C4-2B (cell line): ENCODE measurements at regions not wholly inside any gene's neighbourhood (a gene's known extent, or its start where the extent isn't known, plus 50 kb on each side); places are given as distances from the start of the nearest gene placed in this dataset.

Source experiments
- ZFX ChIP-seq: fragments of 450-650 bp; IDR thresholded peaks from 2 replicates; pipeline ENCODE4 v1.6.1; 2017
- TF ChIP-seq, protein P1 (sequence below): fragments of 450-650 bp; conservative IDR thresholded peaks from 2 replicates; pipeline ENCODE4 v1.5.1; 2017; ENCODE audit warnings: mild to moderate bottlenecking

DNA sequence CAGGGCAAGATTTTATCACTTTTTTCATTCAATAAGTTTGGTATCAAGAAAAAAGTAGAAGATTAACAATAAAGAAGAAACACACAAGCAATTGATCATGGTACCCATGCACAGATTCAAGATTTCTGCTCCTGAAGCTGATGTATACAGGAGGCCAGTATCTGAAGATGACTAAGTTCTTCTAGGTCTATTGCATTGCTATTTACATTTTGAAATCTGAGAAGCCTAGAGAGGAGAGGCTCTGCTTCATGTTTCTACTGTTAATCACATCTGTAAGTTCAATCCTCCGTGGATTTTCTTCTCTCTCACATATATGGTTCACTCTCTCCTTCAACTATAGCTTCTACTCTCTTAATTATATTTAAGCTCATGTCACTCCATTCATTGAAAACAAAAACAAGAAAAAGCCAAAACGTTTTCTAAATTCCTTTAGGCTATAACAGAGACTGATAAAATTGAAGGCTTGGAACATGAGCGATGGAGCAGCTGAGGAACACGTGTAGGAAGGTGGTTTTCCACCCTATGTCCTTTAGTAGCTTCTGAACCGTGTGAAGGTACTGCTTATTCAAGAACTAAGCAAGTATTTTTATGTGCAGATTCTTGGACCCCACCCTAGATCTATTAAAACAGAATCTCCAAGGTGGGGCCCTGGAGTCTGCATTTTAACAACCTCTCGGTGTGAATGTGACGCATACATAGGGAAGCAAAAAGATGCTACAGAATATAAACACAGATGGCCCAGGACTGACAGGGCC is 198.2 kb downstream of the EFNB2 start:
- TF ChIP-seq, protein P1, sequence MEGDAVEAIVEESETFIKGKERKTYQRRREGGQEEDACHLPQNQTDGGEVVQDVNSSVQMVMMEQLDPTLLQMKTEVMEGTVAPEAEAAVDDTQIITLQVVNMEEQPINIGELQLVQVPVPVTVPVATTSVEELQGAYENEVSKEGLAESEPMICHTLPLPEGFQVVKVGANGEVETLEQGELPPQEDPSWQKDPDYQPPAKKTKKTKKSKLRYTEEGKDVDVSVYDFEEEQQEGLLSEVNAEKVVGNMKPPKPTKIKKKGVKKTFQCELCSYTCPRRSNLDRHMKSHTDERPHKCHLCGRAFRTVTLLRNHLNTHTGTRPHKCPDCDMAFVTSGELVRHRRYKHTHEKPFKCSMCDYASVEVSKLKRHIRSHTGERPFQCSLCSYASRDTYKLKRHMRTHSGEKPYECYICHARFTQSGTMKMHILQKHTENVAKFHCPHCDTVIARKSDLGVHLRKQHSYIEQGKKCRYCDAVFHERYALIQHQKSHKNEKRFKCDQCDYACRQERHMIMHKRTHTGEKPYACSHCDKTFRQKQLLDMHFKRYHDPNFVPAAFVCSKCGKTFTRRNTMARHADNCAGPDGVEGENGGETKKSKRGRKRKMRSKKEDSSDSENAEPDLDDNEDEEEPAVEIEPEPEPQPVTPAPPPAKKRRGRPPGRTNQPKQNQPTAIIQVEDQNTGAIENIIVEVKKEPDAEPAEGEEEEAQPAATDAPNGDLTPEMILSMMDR: no peak
- TF ChIP-seq ZFX: no peak
